ENCODE measurements at regions not wholly inside any gene's neighbourhood (a gene's known extent, or its start where the extent isn't known, plus 50 kb on each side); places are given as distances from the start of the nearest gene placed in this dataset.
"Not testable (repeated sequence)": the region's sequence is repeated elsewhere in the genome, so short reads cannot be mapped to it uniquely, and the experiment has no call there.

GRCh38 chr5:127170918-127171600, 97.8 kb upstream of the C5orf63 start:
- H3K4me3 ChIP-seq: no peak overlapping the region
- no peak overlapping the region for H3K27ac ChIP-seq
- no peaks in the 10 kb centered on the region for H3K79me2 ChIP-seq (ENCODE audit: low read depth)
- no peaks in the 10 kb centered on the region for H3K4me1 ChIP-seq (replicated peaks; ENCODE audit: insufficient read depth)
- H3K9me3 ChIP-seq (ENCODE audit: insufficient read depth, low read depth): no peaks in the 10 kb centered on the region
- H2AFZ ChIP-seq: no peak overlapping the region
- no peaks in the 10 kb centered on the region for H4K20me1 ChIP-seq (ENCODE audit: insufficient read depth)
- POLR2A ChIA-PET (ENCODE audit: unreplicated experiment): no interaction called here
- CTCF ChIA-PET: no interaction called here
- H3K36me3 ChIP-seq (ENCODE audit: low read depth): no peaks in the 10 kb centered on the region
- BruUV-seq (replicated peaks): no TSS peak
- no peak for TF ChIP-seq CTCF (conservative IDR thresholded peaks at IDR 0.05)
- TF ChIP-seq EZH2 (IDR thresholded peaks at IDR 0.05; ENCODE audit: low read depth): no peak
- DNase-seq: no peak
- intact Hi-C loops (cut with micrococcal nuclease; ENCODE audit: unreplicated experiment): no loop called here
- no peaks in the 10 kb centered on the region for H3F3A ChIP-seq (ENCODE audit: insufficient read depth, low read depth)
- H3K4me2 ChIP-seq: no peak overlapping the region
- H3K9me2 ChIP-seq (ENCODE audit: insufficient read depth): no peaks in the 10 kb centered on the region
- H3K27me3 ChIP-seq (ENCODE audit: insufficient read depth, low read depth): no peaks in the 10 kb centered on the region

- Histone ChIP-seq H3K9me3 (ENCODE audit: insufficient read depth, low read depth) (no peaks in the 10 kb centered on the region), H3K27ac (no peak overlapping the region), H3F3A (ENCODE audit: insufficient read depth, low read depth) (no peaks in the 10 kb centered on the region), H3K4me2 (no peak overlapping the region), H3K36me3 (ENCODE audit: low read depth) (no peaks in the 10 kb centered on the region), H4K20me1 (ENCODE audit: insufficient read depth) (no peaks in the 10 kb centered on the region), H3K79me2 (ENCODE audit: low read depth) (no peaks in the 10 kb centered on the region), H2AFZ (no peak overlapping the region), H3K4me3 (no peak overlapping the region), H3K27me3 (ENCODE audit: insufficient read depth, low read depth) (no peaks in the 10 kb centered on the region), H3K4me1 (replicated peaks; ENCODE audit: insufficient read depth) (no peaks in the 10 kb centered on the region), H3K9me2 (ENCODE audit: insufficient read depth) (no peaks in the 10 kb centered on the region)
- ChIA-PET POLR2A (ENCODE audit: unreplicated experiment) (no interaction called here), CTCF (no interaction called here)
- no peak for TF ChIP-seq EZH2 (IDR thresholded peaks at IDR 0.05; ENCODE audit: low read depth)
- TF ChIP-seq CTCF (conservative IDR thresholded peaks at IDR 0.05): no peak
- intact Hi-C loops (cut with micrococcal nuclease; ENCODE audit: unreplicated experiment): no loop called here
- no peak for DNase-seq
- BruUV-seq (replicated peaks): no TSS peak
Measured at GRCh38 chr5:127176769-127177168, 103.5 kb upstream of the C5orf63 start.

GRCh38 chr5:127182631-127183030, 108.0 kb upstream of the MEGF10 start:
- H3F3A ChIP-seq (ENCODE audit: insufficient read depth, low read depth); H3K4me3 ChIP-seq; intact Hi-C loops (cut with micrococcal nuclease; ENCODE audit: unreplicated experiment); CTCF ChIA-PET; H3K27ac ChIP-seq; H4K20me1 ChIP-seq (ENCODE audit: insufficient read depth); H3K9me3 ChIP-seq (ENCODE audit: insufficient read depth, low read depth); H2AFZ ChIP-seq; H3K27me3 ChIP-seq (ENCODE audit: insufficient read depth, low read depth); H3K9me2 ChIP-seq (ENCODE audit: insufficient read depth); H3K36me3 ChIP-seq (ENCODE audit: low read depth); H3K4me1 ChIP-seq (replicated peaks; ENCODE audit: insufficient read depth); H3K4me2 ChIP-seq; H3K79me2 ChIP-seq (ENCODE audit: low read depth); BruUV-seq (replicated peaks); POLR2A ChIA-PET (ENCODE audit: unreplicated experiment); DNase-seq: not testable (repeated sequence)

GRCh38 chr5:127183332-127183731, 107.3 kb upstream of the MEGF10 start:
- ChIA-PET CTCF (no interaction called here), POLR2A (ENCODE audit: unreplicated experiment) (no interaction called here)
- no peaks in the 10 kb centered on the region for H3F3A ChIP-seq (ENCODE audit: insufficient read depth, low read depth)
- no peaks in the 10 kb centered on the region for H3K36me3 ChIP-seq (ENCODE audit: low read depth)
- H3K27ac ChIP-seq: no peak overlapping the region
- H3K4me1 ChIP-seq (replicated peaks; ENCODE audit: insufficient read depth): no peaks in the 10 kb centered on the region
- H3K9me2 ChIP-seq (ENCODE audit: insufficient read depth): no peaks in the 10 kb centered on the region
- no peak for DNase-seq
- H4K20me1 ChIP-seq (ENCODE audit: insufficient read depth): no peaks in the 10 kb centered on the region
- TF ChIP-seq CTCF (conservative IDR thresholded peaks at IDR 0.05): no peak
- no peak for TF ChIP-seq EZH2 (IDR thresholded peaks at IDR 0.05; ENCODE audit: low read depth)
- no peaks in the 10 kb centered on the region for H3K27me3 ChIP-seq (ENCODE audit: insufficient read depth, low read depth)
- H3K9me3 ChIP-seq (ENCODE audit: insufficient read depth, low read depth): no peaks in the 10 kb centered on the region
- no peaks in the 10 kb centered on the region for H3K79me2 ChIP-seq (ENCODE audit: low read depth)
- no peak overlapping the region for H2AFZ ChIP-seq
- no TSS peak for BruUV-seq (replicated peaks)
- intact Hi-C loops (cut with micrococcal nuclease; ENCODE audit: unreplicated experiment): no loop called here
- no peak overlapping the region for H3K4me3 ChIP-seq
- no peak overlapping the region for H3K4me2 ChIP-seq

Data from PC-9 (cell line).